PC-9 (cell line): ENCODE measurements at regions not wholly inside any gene's neighbourhood (a gene's known extent, or its start where the extent isn't known, plus 50 kb on each side); places are given as distances from the start of the nearest gene placed in this dataset.

Source experiments
- BruUV-seq: library from RNA; stranded (reverse); fragments of 400-500 nt; replicated peaks from 2 replicates; lab custom pipeline; 2021; lab: Mats Ljungman, UMichigan
- CTCF ChIA-PET: fragments of 300-600 bp; sonication (Branson Sonifier 250); formaldehyde crosslinking; loops from one replicate; lab custom pipeline; 2022; ENCODE audit warnings: antibody characterized with exemption; lab: Charles Lee
- POLR2A ChIA-PET: fragments of 300-600 bp; sonication (Branson Sonifier 250); formaldehyde crosslinking; loops from one replicate; lab custom pipeline; 2022; ENCODE audit warnings: antibody characterized with exemption; ENCODE audit not compliant: unreplicated experiment; lab: Charles Lee
- DNase-seq, 2 experiments: peaks; one replicate each; pipeline versions ENCODE4 v3.0.0 to v3.0.0-alpha.2; 2015 to 2022; ENCODE audit warnings: mixed read lengths in 1 of 2
- H2AFZ ChIP-seq: fragments of 200-600 bp; sonication (generic); 2 replicates; pipeline ENCODE4 v1.8.1; 2017; ENCODE audit warnings: antibody characterized with exemption
- H3F3A ChIP-seq: fragments of 200-600 bp; sonication (generic); 2 replicates; pipeline ENCODE4 v1.8.1; 2017; ENCODE audit warnings: antibody characterized with exemption, mild to moderate bottlenecking, low read depth; ENCODE audit not compliant: insufficient read depth
- H3K27ac ChIP-seq: fragments of 200-600 bp; sonication (generic); 2 replicates; pipeline ENCODE4 v1.6.1; 2016; ENCODE audit warnings: mixed run types
- H3K27me3 ChIP-seq: fragments of 200-600 bp; sonication (generic); 2 replicates; pipeline ENCODE4 v1.6.1; 2016; ENCODE audit warnings: low read depth, mixed run types; ENCODE audit not compliant: insufficient read depth
- H3K36me3 ChIP-seq: fragments of 200-600 bp; sonication (generic); 2 replicates; pipeline ENCODE4 v1.6.1; 2016; ENCODE audit warnings: low read depth, mixed run types
- H3K4me1 ChIP-seq: fragments of 200-600 bp; sonication (generic); replicated peaks from 2 replicates; pipeline ENCODE4 v1.6.1; 2016; ENCODE audit warnings: mixed run types; ENCODE audit not compliant: insufficient read depth
- H3K4me2 ChIP-seq: fragments of 200-600 bp; sonication (generic); 2 replicates; pipeline ENCODE4 v1.6.1; 2017; ENCODE audit warnings: mixed run types
- H3K4me3 ChIP-seq: fragments of 200-600 bp; sonication (generic); 2 replicates; pipeline ENCODE4 v1.6.1; 2016; ENCODE audit warnings: mixed run types
- H3K79me2 ChIP-seq: fragments of 200-600 bp; sonication (generic); 2 replicates; pipeline ENCODE4 v1.6.1; 2017; ENCODE audit warnings: low read depth, mixed run types
- H3K9me2 ChIP-seq: fragments of 200-600 bp; sonication (generic); 2 replicates; pipeline ENCODE4 v1.8.1; 2017; ENCODE audit warnings: mild to moderate bottlenecking; ENCODE audit not compliant: insufficient read depth
- H3K9me3 ChIP-seq: fragments of 200-600 bp; sonication (generic); 2 replicates; pipeline ENCODE4 v1.8.1; 2016; ENCODE audit warnings: low read depth; ENCODE audit not compliant: insufficient read depth
- H4K20me1 ChIP-seq: fragments of 200-600 bp; sonication (generic); 2 replicates; pipeline ENCODE4 v1.8.1; 2017; ENCODE audit not compliant: insufficient read depth
- EZH2 ChIP-seq: fragments of 200-600 bp; sonication (generic); IDR thresholded peaks from 2 replicates; pipeline ENCODE4 v1.8.0; 2017; ENCODE audit warnings: antibody characterized with exemption, low read depth
- intact Hi-C: fragments of 100-400 bp; cut with micrococcal nuclease; formaldehyde crosslinking; loops from one replicate; pipeline ENCODE4 v1.10.0; 2022; ENCODE audit not compliant: unreplicated experiment
- TF ChIP-seq, protein P1 (sequence below): fragments of 200-600 bp; sonication (generic); conservative IDR thresholded peaks from 2 replicates; pipeline ENCODE4 v1.6.1; 2017; ENCODE audit warnings: mixed run types, antibody characterized with exemption, mild to moderate bottlenecking, moderate library complexity

DNA sequence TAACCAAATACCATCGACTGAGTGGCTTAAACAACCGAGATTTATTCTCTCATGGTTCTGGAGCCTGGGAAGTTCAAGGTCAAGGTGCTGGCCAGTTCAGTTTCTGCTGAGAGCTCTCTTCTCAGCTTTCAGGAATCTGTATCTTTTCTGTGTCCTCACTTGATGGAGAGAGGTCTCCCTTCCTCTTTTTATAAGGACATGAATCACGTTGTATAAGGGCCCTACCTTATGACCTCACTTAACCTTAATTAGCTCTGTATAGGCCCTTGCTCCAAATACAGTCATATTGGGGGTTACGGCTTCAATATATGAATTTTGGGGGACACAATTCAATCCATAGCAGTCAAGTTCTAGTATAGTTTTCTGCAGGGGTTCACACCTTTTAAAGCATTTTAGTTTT lies 135.2 kb upstream of the ADO start:
- BruUV-seq, result no TSS peak
- H2AFZ ChIP-seq, result no peak overlapping the region
- no peaks in the 10 kb centered on the region for H3K4me1 ChIP-seq
- no peaks in the 10 kb centered on the region for H3K36me3 ChIP-seq
- TF ChIP-seq, protein P1, sequence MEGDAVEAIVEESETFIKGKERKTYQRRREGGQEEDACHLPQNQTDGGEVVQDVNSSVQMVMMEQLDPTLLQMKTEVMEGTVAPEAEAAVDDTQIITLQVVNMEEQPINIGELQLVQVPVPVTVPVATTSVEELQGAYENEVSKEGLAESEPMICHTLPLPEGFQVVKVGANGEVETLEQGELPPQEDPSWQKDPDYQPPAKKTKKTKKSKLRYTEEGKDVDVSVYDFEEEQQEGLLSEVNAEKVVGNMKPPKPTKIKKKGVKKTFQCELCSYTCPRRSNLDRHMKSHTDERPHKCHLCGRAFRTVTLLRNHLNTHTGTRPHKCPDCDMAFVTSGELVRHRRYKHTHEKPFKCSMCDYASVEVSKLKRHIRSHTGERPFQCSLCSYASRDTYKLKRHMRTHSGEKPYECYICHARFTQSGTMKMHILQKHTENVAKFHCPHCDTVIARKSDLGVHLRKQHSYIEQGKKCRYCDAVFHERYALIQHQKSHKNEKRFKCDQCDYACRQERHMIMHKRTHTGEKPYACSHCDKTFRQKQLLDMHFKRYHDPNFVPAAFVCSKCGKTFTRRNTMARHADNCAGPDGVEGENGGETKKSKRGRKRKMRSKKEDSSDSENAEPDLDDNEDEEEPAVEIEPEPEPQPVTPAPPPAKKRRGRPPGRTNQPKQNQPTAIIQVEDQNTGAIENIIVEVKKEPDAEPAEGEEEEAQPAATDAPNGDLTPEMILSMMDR, result no peak
- no peak for TF ChIP-seq EZH2
- H3F3A ChIP-seq, result no peaks in the 10 kb centered on the region
- intact Hi-C loops, result no loop called here
- DNase-seq, result no peak
- no peak overlapping the region for H3K4me2 ChIP-seq
- no peaks in the 10 kb centered on the region for H3K27me3 ChIP-seq
- H3K4me3 ChIP-seq, result no peak overlapping the region
- H3K27ac ChIP-seq, result no peak overlapping the region
- H3K9me2 ChIP-seq, result no peaks in the 10 kb centered on the region
- H3K79me2 ChIP-seq, result no peaks in the 10 kb centered on the region
- no peaks in the 10 kb centered on the region for H3K9me3 ChIP-seq
- CTCF ChIA-PET, result no interaction called here
- H4K20me1 ChIP-seq, result no peaks in the 10 kb centered on the region
- POLR2A ChIA-PET, result no interaction called here

DNA sequence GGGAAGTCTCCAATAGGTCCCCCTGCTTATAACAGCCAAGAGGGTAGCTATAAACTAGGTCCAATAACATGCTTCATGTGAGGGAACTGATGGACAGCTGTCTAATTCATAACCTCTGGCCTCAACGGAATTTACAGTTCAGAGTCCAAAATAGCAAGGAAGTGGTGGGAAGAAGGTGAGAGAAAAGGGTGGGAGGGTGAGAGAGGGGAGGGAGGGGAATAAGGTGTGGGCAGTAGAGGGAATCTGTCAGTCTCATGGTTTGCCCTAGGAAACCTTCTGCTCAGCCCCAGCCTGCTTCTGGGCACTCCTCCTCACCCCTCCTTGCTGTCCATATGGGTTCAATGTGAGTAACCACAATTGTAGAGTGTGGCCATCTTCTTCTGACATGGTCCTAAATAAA lies 133.4 kb upstream of the ADO start:
- intact Hi-C loops, result no loop called here
- Histone ChIP-seq H3K4me2 (no peak overlapping the region), H3K9me2 (no peaks in the 10 kb centered on the region), H4K20me1 (no peaks in the 10 kb centered on the region), H3K36me3 (no peaks in the 10 kb centered on the region), H3K4me1 (no peaks in the 10 kb centered on the region), H2AFZ (no peak overlapping the region), H3K4me3 (no peak overlapping the region), H3K27ac (no peak overlapping the region), H3K79me2 (no peaks in the 10 kb centered on the region), H3K9me3 (no peaks in the 10 kb centered on the region), H3K27me3 (no peaks in the 10 kb centered on the region), H3F3A (no peaks in the 10 kb centered on the region)
- TF ChIP-seq EZH2, result no peak
- TF ChIP-seq, protein P1, result no peak
- BruUV-seq, result no TSS peak
- CTCF ChIA-PET, result no interaction called here
- POLR2A ChIA-PET, result no interaction called here
- DNase-seq, result no peak

- intact Hi-C loops, result no loop called here
- Histone ChIP-seq H4K20me1 (no peaks in the 10 kb centered on the region), H3F3A (no peaks in the 10 kb centered on the region), H3K79me2 (no peaks in the 10 kb centered on the region), H3K4me3 (no peak overlapping the region), H3K9me2 (no peaks in the 10 kb centered on the region), H3K36me3 (no peaks in the 10 kb centered on the region), H3K27me3 (0 out of 2 replicates have a peak, but pooled peaks cover 3% of the 10 kb centered on the region), H3K27ac (no peak overlapping the region), H3K9me3 (no peaks in the 10 kb centered on the region), H2AFZ (no peak overlapping the region), H3K4me1 (no peaks in the 10 kb centered on the region), H3K4me2 (no peak overlapping the region)
- ChIA-PET POLR2A (no interaction called here), CTCF (no interaction called here)
- BruUV-seq, result no TSS peak
- TF ChIP-seq, protein P1, result no peak
- TF ChIP-seq EZH2, result no peak
- DNase-seq, result no peak
Observed at GRCh38 chr10:62681211-62681940, 123.1 kb upstream of the ADO start.
